SK-N-SH (cell line): ENCODE measurements at regions not wholly inside any gene's neighbourhood (a gene's known extent, or its start where the extent isn't known, plus 50 kb on each side); places are given as distances from the start of the nearest gene placed in this dataset.

Source experiments
- CTCF ChIA-PET: fragments of 300-600, 350-600 bp; formaldehyde crosslinking; extraction: SDS; loops from one replicate; lab custom pipeline; 2021; lab: Yijun Ruan, JAX
- POLR2A ChIA-PET: fragments of 350-600 bp; sonication (Branson Sonifier 250); formaldehyde crosslinking; extraction: SDS; loops from one replicate; lab custom pipeline; 2020; ENCODE audit warnings: antibody characterized with exemption, inconsistent platforms; lab: Yijun Ruan, JAX
- DNase-seq: peaks from one replicate; pipeline ENCODE4 v3.0.0; 2012
- H2AFZ ChIP-seq: fragments of 200-600 bp; sonication (generic); 2 replicates; pipeline ENCODE4 v1.8.1; 2016; ENCODE audit warnings: antibody characterized with exemption, mild to moderate bottlenecking, low read depth
- H3F3A ChIP-seq: fragments of 200-600 bp; sonication (generic); replicated peaks from 2 replicates; pipeline ENCODE3; 2016; ENCODE audit warnings: antibody characterized with exemption, mild to moderate bottlenecking; ENCODE audit not compliant: insufficient read depth
- H3K27ac ChIP-seq, 2 experiments: fragments of 200-500 bp in 1 of 2; fragments of 200-600 bp in 1 of 2; sonication (Bioruptor generic) in 1 of 2; sonication (generic), shearing (Covaris generic) in 1 of 2; 2 replicates each; pipeline versions ENCODE4 v1.5.1 to v1.6.1; 2014 to 2016; ENCODE audit warnings: low read depth in 2 of 2, inconsistent platforms in 1 of 2, low read length in 1 of 2, mild to moderate bottlenecking in 1 of 2, mixed read lengths in 1 of 2
- H3K27me3 ChIP-seq: fragments of 200-600 bp; sonication (generic), shearing (Covaris generic); 2 replicates; pipeline ENCODE4 v1.6.1; 2016; ENCODE audit warnings: mixed run types; ENCODE audit not compliant: insufficient read depth
- H3K36me3 ChIP-seq, 2 experiments: fragments of 200-500 bp in 1 of 2; fragments of 200-600 bp in 1 of 2; sonication (Bioruptor generic) in 1 of 2; sonication (generic) in 1 of 2; replicated peaks in 1 of 2; 2 replicates each; pipeline versions ENCODE3 to v1.5.1; 2014 to 2016; ENCODE audit warnings: low read length in 1 of 2, mild to moderate bottlenecking in 1 of 2; ENCODE audit not compliant: insufficient read depth in 2 of 2, control insufficient read depth in 1 of 2
- H3K4me1 ChIP-seq, 2 experiments: fragments of 200-500 bp in 1 of 2; fragments of 200-600 bp in 1 of 2; sonication (Bioruptor generic) in 1 of 2; sonication (generic), shearing (Covaris generic) in 1 of 2; 2 replicates each; pipeline versions ENCODE4 v1.5.1 to v1.6.1; 2014 to 2016; ENCODE audit warnings: low read depth in 1 of 2, low read length in 1 of 2, mixed run types in 1 of 2; ENCODE audit not compliant: insufficient read depth in 2 of 2, control insufficient read depth in 1 of 2
- H3K4me2 ChIP-seq: fragments of 200-600 bp; sonication (generic), shearing (Covaris generic); 2 replicates; pipeline ENCODE4 v1.6.1; 2017; ENCODE audit warnings: mixed run types
- H3K4me3 ChIP-seq, 2 experiments: fragments of 200-500 bp in 1 of 2; fragments of 200-600 bp in 1 of 2; sonication (Bioruptor generic) in 1 of 2; sonication (generic), shearing (Covaris generic) in 1 of 2; 2 replicates each; pipeline versions ENCODE4 v1.5.1 to v1.8.1; 2014 to 2016; ENCODE audit warnings: low read depth in 2 of 2, inconsistent platforms in 1 of 2, low read length in 1 of 2, mild to moderate bottlenecking in 1 of 2, mixed read lengths in 1 of 2, moderate library complexity in 1 of 2
- H3K79me2 ChIP-seq: fragments of 200-600 bp; sonication (generic); 2 replicates; pipeline ENCODE4 v1.8.1; 2017; ENCODE audit warnings: mild to moderate bottlenecking; ENCODE audit not compliant: insufficient read depth
- H3K9ac ChIP-seq: fragments of 200-600 bp; sonication (generic); 2 replicates; pipeline ENCODE4 v1.6.1; 2017; ENCODE audit warnings: mixed run types
- H3K9me2 ChIP-seq: fragments of 200-600 bp; sonication (generic); 2 replicates; pipeline ENCODE4 v1.6.1; 2017; ENCODE audit warnings: mixed run types
- H3K9me3 ChIP-seq: fragments of 200-600 bp; sonication (generic); 2 replicates; pipeline ENCODE4 v1.6.1; 2017; ENCODE audit warnings: mixed run types, mild to moderate bottlenecking, moderate library complexity
- H4K20me1 ChIP-seq: fragments of 200-600 bp; sonication (generic); 2 replicates; pipeline ENCODE4 v1.6.1; 2017; ENCODE audit warnings: mild to moderate bottlenecking, mixed run types; ENCODE audit not compliant: insufficient read depth
- CHD2 ChIP-seq: fragments of 150-350 bp; IDR thresholded peaks from 2 replicates; pipeline ENCODE4 v1.6.1; 2018; ENCODE audit warnings: low read length; ENCODE audit not compliant: partially characterized antibody
- CTCF ChIP-seq: fragments of 200-600 bp; sonication (generic); IDR thresholded peaks from 2 replicates; pipeline ENCODE4 v1.6.1; 2017; ENCODE audit warnings: antibody characterized with exemption, mild to moderate bottlenecking, moderate library complexity
- ELF1 ChIP-seq: IDR thresholded peaks from 2 replicates; pipeline ENCODE4 v1.4.0; 2012
- FOSL2 ChIP-seq: IDR thresholded peaks from 2 replicates; pipeline ENCODE4 v1.4.0; 2012; ENCODE audit warnings: low read depth, mild to moderate bottlenecking, moderate library complexity, borderline replicate concordance
- FOXJ3 ChIP-seq: sonication (generic); formaldehyde crosslinking; IDR thresholded peaks from 2 replicates; pipeline ENCODE4 v1.5.1; 2020; ENCODE audit warnings: mild to moderate bottlenecking, missing genetic modification reagents
- IRF3 ChIP-seq: fragments of 150-350 bp; IDR thresholded peaks from 2 replicates; pipeline ENCODE4 v1.6.1; 2016; ENCODE audit warnings: mild to moderate bottlenecking, low read depth, low read length
- JUND ChIP-seq: IDR thresholded peaks from 2 replicates; pipeline ENCODE4 v1.4.0; 2012
- MAX ChIP-seq: IDR thresholded peaks from 2 replicates; pipeline ENCODE4 v1.4.0; 2012; ENCODE audit warnings: low read depth
- MEF2A ChIP-seq: IDR thresholded peaks from 2 replicates; pipeline ENCODE4 v1.4.0; 2012; ENCODE audit warnings: low read depth, borderline replicate concordance
- NFIC ChIP-seq: IDR thresholded peaks from 2 replicates; pipeline ENCODE4 v1.4.0; 2012; ENCODE audit warnings: borderline replicate concordance
- RAD21 ChIP-seq: IDR thresholded peaks from 2 replicates; pipeline ENCODE4 v1.6.1; 2012; ENCODE audit warnings: mild to moderate bottlenecking, low read length
- RCOR1 ChIP-seq: fragments of 150-350 bp; IDR thresholded peaks from 2 replicates; pipeline ENCODE4 v1.6.1; 2017; ENCODE audit warnings: antibody characterized with exemption, low read length
- REST ChIP-seq: IDR thresholded peaks from 2 replicates; pipeline ENCODE4 v1.6.1; 2012; ENCODE audit warnings: mild to moderate bottlenecking, low read depth, low read length, moderate library complexity
- RXRA ChIP-seq: IDR thresholded peaks from 2 replicates; pipeline ENCODE4 v1.4.0; 2012; ENCODE audit warnings: low read depth, mild to moderate bottlenecking, borderline replicate concordance
- TAF1 ChIP-seq: IDR thresholded peaks from 2 replicates; pipeline ENCODE4 v1.6.1; 2012; ENCODE audit warnings: low read depth, mild to moderate bottlenecking, low read length, moderate library complexity, borderline replicate concordance
- TCF12 ChIP-seq: IDR thresholded peaks from 2 replicates; pipeline ENCODE4 v1.4.0; 2012
- TEAD4 ChIP-seq: IDR thresholded peaks from 2 replicates; pipeline ENCODE4 v1.4.0; 2012; ENCODE audit warnings: mild to moderate bottlenecking, borderline replicate concordance; ENCODE audit not compliant: insufficient read depth
- USF1 ChIP-seq: IDR thresholded peaks from 2 replicates; pipeline ENCODE4 v1.4.0; 2012; ENCODE audit warnings: low read depth, borderline replicate concordance
- USF2 ChIP-seq: fragments of 150-350 bp; IDR thresholded peaks from 2 replicates; pipeline ENCODE4 v1.6.1; 2017; ENCODE audit warnings: antibody characterized with exemption, low read length, low read depth, borderline replicate concordance
- YY1 ChIP-seq: IDR thresholded peaks from 2 replicates; pipeline ENCODE4 v1.4.0; 2012; ENCODE audit warnings: low read depth, mild to moderate bottlenecking
- WGBS: methylation state at CpG from one replicate; pipeline ENCODE4 v1.1.6; 2017; ENCODE audit warnings: low lambda C conversion rate; 5-methylcytosine and 5-hydroxymethylcytosine counted together

- Histone ChIP-seq H2AFZ (no peak overlapping the region), H4K20me1 (no peaks in the 10 kb centered on the region), H3K4me2 (no peak overlapping the region), H3F3A (no peaks in the 10 kb centered on the region), H3K9ac (no peak overlapping the region), H3K9me3 (no peaks in the 10 kb centered on the region), H3K4me1 (no peaks in the 10 kb centered on the region), H3K9me2 (no peaks in the 10 kb centered on the region), H3K36me3 (no peaks in the 10 kb centered on the region), H3K27ac (no peak overlapping the region), H3K4me3 (no peak overlapping the region), H3K79me2 (no peaks in the 10 kb centered on the region), H3K27me3 (no peaks in the 10 kb centered on the region)
- WGBS = 77% methylated on average over 1 of the region's 1 CpG
- ChIA-PET CTCF (no interaction called here), POLR2A (no interaction called here)
- TF ChIP-seq FOSL2 (no peak), JUND (no peak), USF2 (no peak), YY1 (no peak), RCOR1 (no peak), MEF2A (no peak), RXRA (no peak), REST (no peak), TCF12 (no peak), IRF3 (no peak), CHD2 (no peak), FOXJ3 (CRISPR knock-in tag) (no peak), CTCF (no peak), MAX (no peak), RAD21 (no peak), TEAD4 (no peak), NFIC (no peak), TAF1 (no peak), ELF1 (no peak), USF1 (no peak)
- DNase-seq = no peak
Measured at GRCh38 chr2:108161298-108161697, 78.5 kb upstream of the SULT1C3 start.
